A549 (cell line): ENCODE measurements at regions not wholly inside any gene's neighbourhood (a gene's known extent, or its start where the extent isn't known, plus 50 kb on each side); places are given as distances from the start of the nearest gene placed in this dataset.

Experiments
- ATAC-seq, 2 experiments: fragments of 200-7000 bp in 1 of 2; fragments of >200 bp in 1 of 2; cut with Nextera tagmentation in 1 of 2; cut with Tn5 transposase in 1 of 2; 3 replicates each; pipeline versions ENCODE4 v1.8.0 to v1.9.1; 2018 to 2020; ENCODE audit warnings: mild to moderate bottlenecking in 1 of 2, moderate library complexity in 1 of 2
- CTCF ChIA-PET: fragments of 300-600 bp; sonication (Branson Sonifier 250); formaldehyde crosslinking; extraction: SDS; loops from one replicate; lab custom pipeline; 2021; ENCODE audit warnings: antibody characterized with exemption, inconsistent platforms; lab: Yijun Ruan, JAX
- POLR2A ChIA-PET: fragments of 350-600 bp; formaldehyde crosslinking; extraction: SDS; loops from one replicate; lab custom pipeline; 2021; ENCODE audit warnings: antibody characterized with exemption, inconsistent platforms; lab: Yijun Ruan, JAX
- DNase-seq, 2 experiments: peaks; one replicate each; pipeline versions ENCODE4 v3.0.0 to v3.0.0-alpha.2; 2011 to 2016; ENCODE audit warnings: low read depth in 1 of 2, low spot score in 1 of 2
- FAIRE-seq: peaks from 2 replicates; lab custom pipeline; 2011; peaks lifted over from hg19 to GRCh38; lab: Jason Lieb, UNC
- H3K27ac ChIP-seq, 2 experiments: fragments of >200 bp; sonication (Bioruptor Twin); formaldehyde crosslinking; 3 replicates each; pipeline ENCODE4 v1.5.1; 2016 to 2017
- H3K4me1 ChIP-seq: fragments of >200 bp; sonication (Bioruptor Twin); formaldehyde crosslinking; 3 replicates; pipeline ENCODE4 v1.6.1; 2016
- H3K4me2 ChIP-seq: fragments of >200 bp; sonication (Bioruptor Twin); formaldehyde crosslinking; 3 replicates; pipeline ENCODE4 v1.6.1; 2016
- H3K4me3 ChIP-seq: fragments of >200 bp; sonication (Bioruptor Twin); formaldehyde crosslinking; 3 replicates; pipeline ENCODE4 v1.5.1; 2016
- H3K9me3 ChIP-seq: fragments of >200 bp; sonication (Bioruptor Twin); formaldehyde crosslinking; 3 replicates; pipeline ENCODE4 v1.6.1; 2016
- BHLHE40 ChIP-seq: IDR thresholded peaks from 2 replicates; pipeline ENCODE4 v1.6.1; 2012; ENCODE audit warnings: low read depth, low read length, inconsistent platforms
- CEBPB ChIP-seq, 2 experiments: fragments of >200 bp in 1 of 2; sonication (Bioruptor Twin) in 1 of 2; formaldehyde crosslinking in 1 of 2; IDR thresholded peaks; 2 replicates each; pipeline ENCODE4 v1.6.1; 2012 to 2016
- CHD4 ChIP-seq: fragments of 200-600 bp; sonication (generic); IDR thresholded peaks from 2 replicates; pipeline ENCODE4 v1.6.1; 2016; ENCODE audit warnings: antibody characterized with exemption, mild to moderate bottlenecking, borderline replicate concordance
- EHMT2 ChIP-seq: fragments of 200-600 bp; sonication (generic); IDR thresholded peaks from 2 replicates; pipeline ENCODE4 v1.6.1; 2016; ENCODE audit warnings: antibody characterized with exemption, low read depth, mild to moderate bottlenecking, moderate library complexity
- FOSB ChIP-seq: fragments of 250-450 bp; sonication (Bioruptor Pico); IDR thresholded peaks from 2 replicates; pipeline ENCODE4 v1.5.0; 2020; ENCODE audit warnings: mild to moderate bottlenecking, moderate library complexity
- FOSL2 ChIP-seq, 2 experiments: fragments of 450-650 bp in 1 of 2; fragments of >200 bp in 1 of 2; sonication (Bioruptor Twin) in 1 of 2; formaldehyde crosslinking; IDR thresholded peaks; 2 replicates each; pipeline versions ENCODE4 v1.5.0 to v1.6.1; 2016 to 2020; ENCODE audit warnings: mild to moderate bottlenecking in 1 of 2, moderate library complexity in 1 of 2
- GATA3 ChIP-seq: IDR thresholded peaks from 2 replicates; pipeline ENCODE4 v1.6.1; 2012; ENCODE audit warnings: borderline replicate concordance
- HDAC2 ChIP-seq: fragments of 200-600 bp; sonication (generic); IDR thresholded peaks from 2 replicates; pipeline ENCODE4 v1.6.1; 2016
- HEYL ChIP-seq: fragments of 250-450 bp; sonication (Bioruptor Pico); IDR thresholded peaks from 2 replicates; pipeline ENCODE4 v1.8.0; 2021; ENCODE audit warnings: mild to moderate bottlenecking, moderate library complexity
- HOXB13 ChIP-seq: fragments of 250-450 bp; sonication (Bioruptor Pico); IDR thresholded peaks from 2 replicates; pipeline ENCODE4 v1.5.0; 2020; ENCODE audit warnings: low read depth, mild to moderate bottlenecking, moderate library complexity
- JUNB ChIP-seq: fragments of >200 bp; sonication (Bioruptor Twin); formaldehyde crosslinking; IDR thresholded peaks from 2 replicates; pipeline ENCODE4 v1.6.1; 2016
- KDM1A ChIP-seq: fragments of 200-600 bp; sonication (generic); IDR thresholded peaks from 2 replicates; pipeline ENCODE4 v1.6.1; 2016; ENCODE audit warnings: low read depth, mild to moderate bottlenecking
- KDM5A ChIP-seq: fragments of 200-600 bp; sonication (generic); IDR thresholded peaks from 2 replicates; pipeline ENCODE4 v1.6.1; 2016; ENCODE audit warnings: antibody characterized with exemption, mild to moderate bottlenecking
- MAFK ChIP-seq: fragments of 450-650 bp; IDR thresholded peaks from 2 replicates; pipeline ENCODE4 v1.6.1; 2014; ENCODE audit not compliant: partially characterized antibody
- MAZ ChIP-seq: fragments of 150-350 bp; IDR thresholded peaks from 2 replicates; pipeline ENCODE4 v1.6.1; 2014; ENCODE audit warnings: antibody characterized with exemption, low read depth, low read length, borderline replicate concordance
- MYC ChIP-seq: IDR thresholded peaks from 2 replicates; pipeline ENCODE4 v1.6.1; 2012; ENCODE audit warnings: mild to moderate bottlenecking, inconsistent platforms, low read length, improper control_type of control experiment, borderline replicate concordance
- NR3C1 ChIP-seq: fragments of >200 bp; sonication (Bioruptor Twin); formaldehyde crosslinking; IDR thresholded peaks from 3 replicates; pipeline ENCODE4 v1.6.1; 2017
- RFX5 ChIP-seq: fragments of 450-650 bp; IDR thresholded peaks from 2 replicates; pipeline ENCODE4 v1.7.1; 2014; ENCODE audit warnings: antibody characterized with exemption, mild to moderate bottlenecking, moderate library complexity
- SMC3 ChIP-seq: fragments of >200 bp; sonication (Bioruptor Twin); formaldehyde crosslinking; IDR thresholded peaks from 3 replicates; pipeline ENCODE4 v1.6.1; 2018; ENCODE audit warnings: inconsistent platforms
- SREBF2 ChIP-seq: fragments of 450-650 bp; IDR thresholded peaks from 2 replicates; pipeline ENCODE4 v1.6.1; 2014; ENCODE audit warnings: mild to moderate bottlenecking, moderate library complexity
- WGBS: methylation state at CpG from one replicate; pipeline ENCODE4 v1.1.6; 2017; ENCODE audit errors: missing lambda C conversion rate; 5-methylcytosine and 5-hydroxymethylcytosine counted together
- TF ChIP-seq, protein P1 (sequence below): fragments of >200 bp; sonication (Bioruptor Twin); formaldehyde crosslinking; IDR thresholded peaks from 2 replicates; pipeline ENCODE4 v1.6.1; 2016
- TF ChIP-seq, protein P2 (sequence below): fragments of >200 bp; sonication (Bioruptor Twin); formaldehyde crosslinking; IDR thresholded peaks from 3 replicates; pipeline ENCODE4 v1.5.1; 2016
- TF ChIP-seq, protein P3 (sequence below): IDR thresholded peaks from 2 replicates; pipeline ENCODE4 v1.6.1; 2012; ENCODE audit warnings: low read depth, borderline replicate concordance
- TF ChIP-seq, protein P4 (sequence below): IDR thresholded peaks from 2 replicates; pipeline ENCODE4 v1.6.1; 2012
- TF ChIP-seq, protein P5 (sequence below): fragments of 150-350 bp; IDR thresholded peaks from 2 replicates; pipeline ENCODE4 v1.6.1; 2014; ENCODE audit warnings: low read depth, mild to moderate bottlenecking, low read length
- TF ChIP-seq, protein P6 (sequence below): IDR thresholded peaks from 2 replicates; pipeline ENCODE4 v1.6.1; 2012

DNA sequence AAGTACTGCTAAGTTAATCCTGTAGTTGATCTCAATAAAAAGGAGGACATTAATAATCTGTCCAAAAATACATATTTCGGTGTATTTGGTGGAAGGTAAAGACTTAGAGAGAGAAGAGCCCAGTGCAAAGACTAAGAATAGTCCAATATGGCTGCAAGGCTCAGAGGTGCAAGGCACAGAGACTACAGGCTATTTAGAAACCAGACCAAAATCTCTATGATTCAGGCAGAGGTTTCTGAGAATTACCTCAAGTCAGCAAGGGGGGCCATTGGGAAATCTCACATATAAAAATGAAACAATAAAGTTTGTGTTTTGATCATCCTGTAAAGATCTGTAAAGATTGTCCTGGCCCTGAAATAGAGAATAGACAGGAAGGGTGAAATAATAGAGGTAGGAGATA, 1173.0 kb downstream of the VRK1 start:
- POLR2A ChIA-PET = no interaction called here
- H3K27ac ChIP-seq = no peak overlapping the region
- WGBS = 9% methylated on average over 1 of the region's 1 CpG
- TF ChIP-seq KDM1A (no peak), MYC (no peak), JUNB (no peak), BHLHE40 (no peak), HDAC2 (no peak), CEBPB (IDR thresholded peaks at IDR 0.05) (no peak), FOSL2 (IDR thresholded peaks at IDR 0.05) (no peak), FOSL2 (CRISPR knock-in tag; IDR thresholded peaks at IDR 0.05) (no peak), EHMT2 (no peak), RFX5 (no peak), SMC3 (no peak), HOXB13 (CRISPR knock-in tag) (no peak), MAZ (no peak)
- TF ChIP-seq, protein P1, sequence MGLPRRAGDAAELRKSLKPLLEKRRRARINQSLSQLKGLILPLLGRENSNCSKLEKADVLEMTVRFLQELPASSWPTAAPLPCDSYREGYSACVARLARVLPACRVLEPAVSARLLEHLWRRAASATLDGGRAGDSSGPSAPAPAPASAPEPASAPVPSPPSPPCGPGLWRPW = no peak
- TF ChIP-seq, protein P2, sequence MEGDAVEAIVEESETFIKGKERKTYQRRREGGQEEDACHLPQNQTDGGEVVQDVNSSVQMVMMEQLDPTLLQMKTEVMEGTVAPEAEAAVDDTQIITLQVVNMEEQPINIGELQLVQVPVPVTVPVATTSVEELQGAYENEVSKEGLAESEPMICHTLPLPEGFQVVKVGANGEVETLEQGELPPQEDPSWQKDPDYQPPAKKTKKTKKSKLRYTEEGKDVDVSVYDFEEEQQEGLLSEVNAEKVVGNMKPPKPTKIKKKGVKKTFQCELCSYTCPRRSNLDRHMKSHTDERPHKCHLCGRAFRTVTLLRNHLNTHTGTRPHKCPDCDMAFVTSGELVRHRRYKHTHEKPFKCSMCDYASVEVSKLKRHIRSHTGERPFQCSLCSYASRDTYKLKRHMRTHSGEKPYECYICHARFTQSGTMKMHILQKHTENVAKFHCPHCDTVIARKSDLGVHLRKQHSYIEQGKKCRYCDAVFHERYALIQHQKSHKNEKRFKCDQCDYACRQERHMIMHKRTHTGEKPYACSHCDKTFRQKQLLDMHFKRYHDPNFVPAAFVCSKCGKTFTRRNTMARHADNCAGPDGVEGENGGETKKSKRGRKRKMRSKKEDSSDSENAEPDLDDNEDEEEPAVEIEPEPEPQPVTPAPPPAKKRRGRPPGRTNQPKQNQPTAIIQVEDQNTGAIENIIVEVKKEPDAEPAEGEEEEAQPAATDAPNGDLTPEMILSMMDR = no peak
- TF ChIP-seq, protein P3, sequence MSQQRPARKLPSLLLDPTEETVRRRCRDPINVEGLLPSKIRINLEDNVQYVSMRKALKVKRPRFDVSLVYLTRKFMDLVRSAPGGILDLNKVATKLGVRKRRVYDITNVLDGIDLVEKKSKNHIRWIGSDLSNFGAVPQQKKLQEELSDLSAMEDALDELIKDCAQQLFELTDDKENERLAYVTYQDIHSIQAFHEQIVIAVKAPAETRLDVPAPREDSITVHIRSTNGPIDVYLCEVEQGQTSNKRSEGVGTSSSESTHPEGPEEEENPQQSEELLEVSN = no peak
- no peak for DNase-seq
- H3K4me2 ChIP-seq = no peak overlapping the region
- ATAC-seq = no peak
- FAIRE-seq = no peak
- H3K9me3 ChIP-seq = no peaks in the 10 kb centered on the region
- no peaks in the 10 kb centered on the region for H3K4me1 ChIP-seq
- no peak overlapping the region for H3K4me3 ChIP-seq
- CTCF ChIA-PET = no interaction called here

DNA sequence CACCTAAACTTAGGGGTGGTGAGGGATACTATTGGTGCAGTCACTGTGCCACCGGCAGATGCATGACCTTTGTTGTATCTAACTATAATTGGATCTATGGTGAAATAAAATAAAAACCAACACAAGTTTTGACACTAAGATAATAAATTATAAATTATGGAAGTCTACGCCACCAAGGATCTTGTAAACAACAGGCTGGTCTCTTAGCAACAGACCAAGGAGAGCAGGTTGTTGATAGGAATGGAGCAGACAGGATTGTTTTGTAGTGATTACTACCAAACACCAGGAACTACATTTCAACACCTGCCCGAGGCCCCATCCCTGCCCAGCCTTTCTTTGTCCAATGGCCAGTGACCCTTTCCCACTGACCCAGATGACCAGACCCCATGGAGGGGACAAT, 1178.0 kb downstream of the VRK1 start:
- Histone ChIP-seq H3K27ac (no peak overlapping the region), H3K4me3 (no peak overlapping the region), H3K9me3 (no peaks in the 10 kb centered on the region), H3K4me2 (no peak overlapping the region), H3K4me1 (no peaks in the 10 kb centered on the region)
- 29% methylated on average over 3 of the region's 3 CpGs for WGBS
- TF ChIP-seq NR3C1 (no peak), CHD4 (no peak), CEBPB (IDR thresholded peaks at IDR 0.05) (no peak), HEYL (no peak), KDM5A (no peak), MAFK (no peak), GATA3 (no peak), SREBF2 (no peak), BHLHE40 (no peak), FOSB (no peak)
- TF ChIP-seq, protein P4, sequence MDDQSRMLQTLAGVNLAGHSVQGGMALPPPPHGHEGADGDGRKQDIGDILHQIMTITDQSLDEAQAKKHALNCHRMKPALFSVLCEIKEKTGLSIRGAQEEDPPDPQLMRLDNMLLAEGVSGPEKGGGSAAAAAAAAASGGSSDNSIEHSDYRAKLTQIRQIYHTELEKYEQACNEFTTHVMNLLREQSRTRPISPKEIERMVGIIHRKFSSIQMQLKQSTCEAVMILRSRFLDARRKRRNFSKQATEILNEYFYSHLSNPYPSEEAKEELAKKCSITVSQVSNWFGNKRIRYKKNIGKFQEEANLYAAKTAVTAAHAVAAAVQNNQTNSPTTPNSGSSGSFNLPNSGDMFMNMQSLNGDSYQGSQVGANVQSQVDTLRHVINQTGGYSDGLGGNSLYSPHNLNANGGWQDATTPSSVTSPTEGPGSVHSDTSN = no peak
- TF ChIP-seq, protein P5, sequence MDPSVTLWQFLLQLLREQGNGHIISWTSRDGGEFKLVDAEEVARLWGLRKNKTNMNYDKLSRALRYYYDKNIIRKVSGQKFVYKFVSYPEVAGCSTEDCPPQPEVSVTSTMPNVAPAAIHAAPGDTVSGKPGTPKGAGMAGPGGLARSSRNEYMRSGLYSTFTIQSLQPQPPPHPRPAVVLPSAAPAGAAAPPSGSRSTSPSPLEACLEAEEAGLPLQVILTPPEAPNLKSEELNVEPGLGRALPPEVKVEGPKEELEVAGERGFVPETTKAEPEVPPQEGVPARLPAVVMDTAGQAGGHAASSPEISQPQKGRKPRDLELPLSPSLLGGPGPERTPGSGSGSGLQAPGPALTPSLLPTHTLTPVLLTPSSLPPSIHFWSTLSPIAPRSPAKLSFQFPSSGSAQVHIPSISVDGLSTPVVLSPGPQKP = no peak
- TF ChIP-seq, protein P6, sequence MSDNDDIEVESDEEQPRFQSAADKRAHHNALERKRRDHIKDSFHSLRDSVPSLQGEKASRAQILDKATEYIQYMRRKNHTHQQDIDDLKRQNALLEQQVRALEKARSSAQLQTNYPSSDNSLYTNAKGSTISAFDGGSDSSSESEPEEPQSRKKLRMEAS = no peak
- CTCF ChIA-PET = no interaction called here
- POLR2A ChIA-PET = no interaction called here
- DNase-seq = no peak
- ATAC-seq = no peak
- FAIRE-seq = no peak
